IPS-15b (cell line): ENCODE measurements at regions not wholly inside any gene's neighbourhood (a gene's known extent, or its start where the extent isn't known, plus 50 kb on each side); places are given as distances from the start of the nearest gene placed in this dataset.

Experiments
- H3K27me3 ChIP-seq: one replicate; pipeline ENCODE4 v1.6.1; 2013; ENCODE audit warnings: low read length; ENCODE audit not compliant: control insufficient read depth, insufficient read depth
- H3K36me3 ChIP-seq: one replicate; pipeline ENCODE4 v1.6.1; 2013; ENCODE audit warnings: low read length; ENCODE audit not compliant: control insufficient read depth, insufficient read depth
- H3K4me1 ChIP-seq: one replicate; pipeline ENCODE4 v1.6.1; 2013; ENCODE audit warnings: mild to moderate bottlenecking, low read length; ENCODE audit not compliant: control insufficient read depth, insufficient read depth
- H3K4me3 ChIP-seq: one replicate; pipeline ENCODE4 v1.5.1; 2013; ENCODE audit warnings: low read depth, low read length
- H3K9ac ChIP-seq: one replicate; pipeline ENCODE4 v1.6.1; 2013; ENCODE audit warnings: low read depth, mild to moderate bottlenecking, low read length
- H3K9me3 ChIP-seq: one replicate; pipeline ENCODE4 v1.6.1; 2013; ENCODE audit warnings: mild to moderate bottlenecking, low read length; ENCODE audit not compliant: control insufficient read depth, insufficient read depth

- Histone ChIP-seq H3K4me1 (no peaks in the 10 kb centered on the region), H3K9ac (no peak overlapping the region), H3K36me3 (no peaks in the 10 kb centered on the region), H3K27me3 (no peaks in the 10 kb centered on the region), H3K4me3 (no peak overlapping the region), H3K9me3 (peaks cover 6% of the 10 kb centered on the region)
Observed at GRCh38 chr1:2867861-2868260, 66.4 kb upstream of the TTC34 start.

- Histone ChIP-seq H3K4me1 (no peaks in the 10 kb centered on the region), H3K4me3 (no peak overlapping the region), H3K36me3 (no peaks in the 10 kb centered on the region), H3K27me3 (no peaks in the 10 kb centered on the region), H3K9me3 (peaks cover 6% of the 10 kb centered on the region), H3K9ac (no peak overlapping the region)
Observed at GRCh38 chr1:2868571-2869195, 67.2 kb upstream of the TTC34 start.

- Histone ChIP-seq H3K4me1 (no peaks in the 10 kb centered on the region), H3K36me3 (no peaks in the 10 kb centered on the region), H3K9me3 (peaks cover 6% of the 10 kb centered on the region), H3K9ac (no peak overlapping the region), H3K4me3 (no peak overlapping the region), H3K27me3 (no peaks in the 10 kb centered on the region)
Observed at GRCh38 chr1:2871246-2871815, 69.8 kb upstream of the TTC34 start.

GRCh38 chr1:2874207-2874606, 72.7 kb upstream of the TTC34 start:
- Histone ChIP-seq H3K36me3 (no peaks in the 10 kb centered on the region), H3K4me3 (no peak overlapping the region), H3K9me3 (peaks cover 6% of the 10 kb centered on the region), H3K27me3 (no peaks in the 10 kb centered on the region), H3K9ac (no peak overlapping the region), H3K4me1 (no peaks in the 10 kb centered on the region)

- Histone ChIP-seq H3K4me3 (no peak overlapping the region), H3K9ac (no peak overlapping the region), H3K9me3 (peaks cover 6% of the 10 kb centered on the region), H3K4me1 (no peaks in the 10 kb centered on the region), H3K27me3 (no peaks in the 10 kb centered on the region), H3K36me3 (no peaks in the 10 kb centered on the region)
Observed at GRCh38 chr1:2874607-2875480, 73.4 kb upstream of the TTC34 start.

- Histone ChIP-seq H3K4me1 (no peaks in the 10 kb centered on the region), H3K27me3 (no peaks in the 10 kb centered on the region), H3K4me3 (no peak overlapping the region), H3K9me3 (peaks cover 3% of the 10 kb centered on the region), H3K36me3 (no peaks in the 10 kb centered on the region), H3K9ac (no peak overlapping the region)
Observed at GRCh38 chr1:2875707-2876561, 74.4 kb upstream of the TTC34 start.

GRCh38 chr1:2876846-2877245, 75.4 kb upstream of the TTC34 start:
- no peaks in the 10 kb centered on the region for H3K36me3 ChIP-seq
- H3K4me3 ChIP-seq = no peak overlapping the region
- H3K4me1 ChIP-seq = no peaks in the 10 kb centered on the region
- no peaks in the 10 kb centered on the region for H3K9me3 ChIP-seq
- H3K27me3 ChIP-seq = no peaks in the 10 kb centered on the region
- no peak overlapping the region for H3K9ac ChIP-seq

GRCh38 chr1:2877391-2877790, 75.9 kb upstream of the TTC34 start:
- Histone ChIP-seq H3K9ac (no peak overlapping the region), H3K27me3 (no peaks in the 10 kb centered on the region), H3K4me1 (no peaks in the 10 kb centered on the region), H3K36me3 (no peaks in the 10 kb centered on the region), H3K4me3 (no peak overlapping the region), H3K9me3 (no peaks in the 10 kb centered on the region)

GRCh38 chr1:2878591-2878990, 77.1 kb upstream of the TTC34 start:
- H3K9me3 ChIP-seq = peaks cover 2% of the 10 kb centered on the region
- H3K4me1 ChIP-seq = no peaks in the 10 kb centered on the region
- no peak overlapping the region for H3K4me3 ChIP-seq
- no peaks in the 10 kb centered on the region for H3K36me3 ChIP-seq
- H3K9ac ChIP-seq = no peak overlapping the region
- no peaks in the 10 kb centered on the region for H3K27me3 ChIP-seq

- Histone ChIP-seq H3K27me3 (no peaks in the 10 kb centered on the region), H3K9me3 (peaks cover 6% of the 10 kb centered on the region), H3K36me3 (no peaks in the 10 kb centered on the region), H3K4me3 (no peak overlapping the region), H3K9ac (no peak overlapping the region), H3K4me1 (no peaks in the 10 kb centered on the region)
Observed at GRCh38 chr1:2879026-2879425, 77.5 kb upstream of the TTC34 start.

- no peaks in the 10 kb centered on the region for H3K27me3 ChIP-seq
- no peaks in the 10 kb centered on the region for H3K4me1 ChIP-seq
- no peak overlapping the region for H3K9ac ChIP-seq
- H3K9me3 ChIP-seq = peaks cover 6% of the 10 kb centered on the region
- no peak overlapping the region for H3K4me3 ChIP-seq
- no peaks in the 10 kb centered on the region for H3K36me3 ChIP-seq
Observed at GRCh38 chr1:2879591-2879990, 78.1 kb upstream of the TTC34 start.
